KMS-11 (cell line): ENCODE measurements at regions not wholly inside any gene's neighbourhood (a gene's known extent, or its start where the extent isn't known, plus 50 kb on each side); places are given as distances from the start of the nearest gene placed in this dataset.

ENCODE experiments used
- H2AFZ ChIP-seq: fragments of 200-600 bp; sonication (generic); 2 replicates; pipeline ENCODE4 v1.6.1; 2016; ENCODE audit warnings: antibody characterized with exemption, mixed run types, low read depth
- H3K27ac ChIP-seq: fragments of 200-600 bp; sonication (generic); 2 replicates; pipeline ENCODE4 v1.6.1; 2016; ENCODE audit warnings: mild to moderate bottlenecking, mixed run types
- H3K27me3 ChIP-seq: fragments of 200-600 bp; sonication (generic); 2 replicates; pipeline ENCODE4 v1.6.1; 2017; ENCODE audit warnings: mild to moderate bottlenecking, low read depth, mixed run types, moderate library complexity; ENCODE audit not compliant: insufficient read depth
- H3K36me3 ChIP-seq: fragments of 200-600 bp; sonication (generic); 2 replicates; pipeline ENCODE4 v1.6.1; 2017; ENCODE audit warnings: mild to moderate bottlenecking, mixed run types; ENCODE audit not compliant: insufficient read depth
- H3K4me1 ChIP-seq: fragments of 200-600 bp; sonication (generic); 2 replicates; pipeline ENCODE4 v1.6.1; 2016; ENCODE audit warnings: mild to moderate bottlenecking, low read depth, mixed run types; ENCODE audit not compliant: poor library complexity, severe bottlenecking
- H3K4me2 ChIP-seq: fragments of 200-600 bp; sonication (generic); 2 replicates; pipeline ENCODE4 v1.7.0; 2016; ENCODE audit warnings: mild to moderate bottlenecking, mixed run types
- H3K4me3 ChIP-seq: fragments of 200-600 bp; sonication (generic); IDR thresholded peaks from 2 replicates; pipeline ENCODE4 v1.6.1; 2017; ENCODE audit warnings: low read depth, low read length, mixed read lengths; ENCODE audit not compliant: insufficient read depth
- H3K79me2 ChIP-seq: fragments of 200-600 bp; sonication (generic); 2 replicates; pipeline ENCODE4 v1.6.1; 2016; ENCODE audit warnings: low read depth, mixed run types; ENCODE audit not compliant: insufficient read depth
- H3K9ac ChIP-seq: fragments of 200-600 bp; sonication (generic); 2 replicates; pipeline ENCODE4 v1.6.1; 2016; ENCODE audit warnings: mild to moderate bottlenecking, mixed run types
- H4K20me1 ChIP-seq: fragments of 200-600 bp; sonication (generic); 2 replicates; pipeline ENCODE4 v1.6.1; 2016; ENCODE audit warnings: mild to moderate bottlenecking, mixed run types; ENCODE audit not compliant: insufficient read depth
- CTCF ChIP-seq: fragments of 200-600 bp; sonication (generic); conservative IDR thresholded peaks from 2 replicates; pipeline ENCODE4 v1.6.1; 2017; ENCODE audit warnings: low read depth, mild to moderate bottlenecking, antibody characterized with exemption, low read length, moderate library complexity, mixed read lengths

GRCh38 chr2:181396256-181397123 is 60.7 kb upstream of the ITGA4 start:
- H3K4me1 ChIP-seq = peaks cover 67% of the 10 kb centered on the region
- H3K36me3 ChIP-seq = no peaks in the 10 kb centered on the region
- H3K4me3 ChIP-seq = no peak overlapping the region
- no peaks in the 10 kb centered on the region for H3K79me2 ChIP-seq
- H3K27ac ChIP-seq = no peak overlapping the region
- no peak overlapping the region for H2AFZ ChIP-seq
- peak overlapping the region; percentile 43 for H3K4me2 ChIP-seq
- no peaks in the 10 kb centered on the region for H3K27me3 ChIP-seq
- no peak for TF ChIP-seq CTCF
- H4K20me1 ChIP-seq = no peaks in the 10 kb centered on the region
- no peak overlapping the region for H3K9ac ChIP-seq

- H3K4me3 ChIP-seq = no peak overlapping the region
- no peaks in the 10 kb centered on the region for H4K20me1 ChIP-seq
- no peak overlapping the region for H3K9ac ChIP-seq
- H3K4me1 ChIP-seq = peaks cover 67% of the 10 kb centered on the region
- H3K36me3 ChIP-seq = no peaks in the 10 kb centered on the region
- H3K27me3 ChIP-seq = no peaks in the 10 kb centered on the region
- H2AFZ ChIP-seq = no peak overlapping the region
- H3K27ac ChIP-seq = no peak overlapping the region
- no peak for TF ChIP-seq CTCF
- no peak overlapping the region for H3K4me2 ChIP-seq
- no peaks in the 10 kb centered on the region for H3K79me2 ChIP-seq
Observed at GRCh38 chr2:181397331-181397730, 59.9 kb upstream of the ITGA4 start.

- Histone ChIP-seq H3K9ac (no peak overlapping the region), H3K36me3 (no peaks in the 10 kb centered on the region), H3K27ac (no peak overlapping the region), H3K79me2 (no peaks in the 10 kb centered on the region), H3K4me1 (peaks cover 62% of the 10 kb centered on the region), H3K27me3 (no peaks in the 10 kb centered on the region), H3K4me3 (no peak overlapping the region), H3K4me2 (peak overlapping the region; percentile 16), H4K20me1 (no peaks in the 10 kb centered on the region), H2AFZ (no peak overlapping the region)
- TF ChIP-seq CTCF = no peak
Observed at GRCh38 chr2:181398000-181398399, 59.2 kb upstream of the ITGA4 start.

- no peak for TF ChIP-seq CTCF
- Histone ChIP-seq H3K4me3 (no peak overlapping the region), H3K9ac (no peak overlapping the region), H3K4me1 (peaks cover 52% of the 10 kb centered on the region), H2AFZ (peak overlapping the region; percentile 47; the same call in 1 of the 2 replicates), H3K27me3 (no peaks in the 10 kb centered on the region), H3K4me2 (peak overlapping the region; percentile 16), H3K79me2 (no peaks in the 10 kb centered on the region), H3K36me3 (no peaks in the 10 kb centered on the region), H4K20me1 (no peaks in the 10 kb centered on the region), H3K27ac (peak overlapping the region; percentile 41; the same call in 1 of the 2 replicates)
Observed at GRCh38 chr2:181399027-181399426, 58.2 kb upstream of the ITGA4 start.
